KMS-11 (cell line): ENCODE measurements at regions not wholly inside any gene's neighbourhood (a gene's known extent, or its start where the extent isn't known, plus 50 kb on each side); places are given as distances from the start of the nearest gene placed in this dataset.

Experiments
- H2AFZ ChIP-seq: fragments of 200-600 bp; sonication (generic); 2 replicates; pipeline ENCODE4 v1.6.1; 2016; ENCODE audit warnings: antibody characterized with exemption, mixed run types, low read depth
- H3K27ac ChIP-seq: fragments of 200-600 bp; sonication (generic); 2 replicates; pipeline ENCODE4 v1.6.1; 2016; ENCODE audit warnings: mild to moderate bottlenecking, mixed run types
- H3K27me3 ChIP-seq: fragments of 200-600 bp; sonication (generic); 2 replicates; pipeline ENCODE4 v1.6.1; 2017; ENCODE audit warnings: mild to moderate bottlenecking, low read depth, mixed run types, moderate library complexity; ENCODE audit not compliant: insufficient read depth
- H3K36me3 ChIP-seq: fragments of 200-600 bp; sonication (generic); 2 replicates; pipeline ENCODE4 v1.6.1; 2017; ENCODE audit warnings: mild to moderate bottlenecking, mixed run types; ENCODE audit not compliant: insufficient read depth
- H3K4me1 ChIP-seq: fragments of 200-600 bp; sonication (generic); 2 replicates; pipeline ENCODE4 v1.6.1; 2016; ENCODE audit warnings: mild to moderate bottlenecking, low read depth, mixed run types; ENCODE audit not compliant: poor library complexity, severe bottlenecking
- H3K4me2 ChIP-seq: fragments of 200-600 bp; sonication (generic); 2 replicates; pipeline ENCODE4 v1.7.0; 2016; ENCODE audit warnings: mild to moderate bottlenecking, mixed run types
- H3K4me3 ChIP-seq: fragments of 200-600 bp; sonication (generic); IDR thresholded peaks from 2 replicates; pipeline ENCODE4 v1.6.1; 2017; ENCODE audit warnings: low read depth, low read length, mixed read lengths; ENCODE audit not compliant: insufficient read depth
- H3K79me2 ChIP-seq: fragments of 200-600 bp; sonication (generic); 2 replicates; pipeline ENCODE4 v1.6.1; 2016; ENCODE audit warnings: low read depth, mixed run types; ENCODE audit not compliant: insufficient read depth
- H3K9ac ChIP-seq: fragments of 200-600 bp; sonication (generic); 2 replicates; pipeline ENCODE4 v1.6.1; 2016; ENCODE audit warnings: mild to moderate bottlenecking, mixed run types
- H4K20me1 ChIP-seq: fragments of 200-600 bp; sonication (generic); 2 replicates; pipeline ENCODE4 v1.6.1; 2016; ENCODE audit warnings: mild to moderate bottlenecking, mixed run types; ENCODE audit not compliant: insufficient read depth
- TF ChIP-seq, protein P1 (sequence below): fragments of 200-600 bp; sonication (generic); conservative IDR thresholded peaks from 2 replicates; pipeline ENCODE4 v1.6.1; 2017; ENCODE audit warnings: low read depth, mild to moderate bottlenecking, antibody characterized with exemption, low read length, moderate library complexity, mixed read lengths

DNA sequence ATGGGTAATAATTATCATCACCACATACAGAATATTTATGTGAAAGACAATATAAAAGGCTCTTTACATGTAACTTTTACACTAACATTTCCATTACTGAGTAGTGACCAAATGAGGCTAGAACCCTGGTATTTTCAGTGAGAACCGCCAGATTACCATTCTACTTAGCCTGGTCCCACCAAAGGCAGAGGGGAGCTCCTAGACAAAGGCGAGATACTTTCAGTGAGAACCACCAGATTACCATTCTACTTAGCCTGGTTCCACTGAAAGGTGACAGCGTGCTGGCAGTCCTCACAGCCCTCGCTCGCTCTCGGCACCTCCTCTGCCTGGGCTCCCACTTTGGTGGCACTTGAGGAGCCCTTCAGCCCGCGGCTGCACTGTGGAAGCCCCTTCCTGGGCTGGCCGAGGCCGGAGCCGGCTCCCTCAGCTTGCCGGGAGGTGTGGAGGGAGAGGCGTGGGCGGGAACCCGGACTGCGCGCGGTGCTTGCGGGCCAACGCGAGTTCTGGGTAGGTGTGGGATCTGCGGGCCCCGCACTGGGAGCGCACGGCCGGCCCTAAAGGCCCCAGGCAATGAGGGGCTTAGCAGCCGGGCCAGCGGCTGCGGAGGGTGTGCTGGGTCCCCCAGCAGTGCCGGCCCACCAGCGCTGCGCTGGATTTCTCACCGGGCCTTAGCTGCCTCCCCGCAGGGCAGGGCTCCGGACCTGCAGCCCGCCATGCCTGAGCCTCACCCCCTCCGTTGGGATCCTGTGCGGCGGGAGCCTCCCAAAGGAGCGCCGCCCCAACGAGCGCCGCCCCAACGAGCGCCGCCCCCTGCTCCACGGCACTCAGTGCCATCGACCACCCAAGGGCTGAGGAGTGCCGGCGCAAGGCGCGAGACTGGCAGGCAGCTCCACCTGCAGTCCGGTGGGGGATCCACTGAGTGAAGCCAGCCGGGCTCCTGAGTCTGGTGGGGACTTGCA lies 1276.1 kb downstream of the PCDH7 start:
- Histone ChIP-seq H3K9ac (no peak overlapping the region), H2AFZ (no peak overlapping the region), H3K4me3 (no peak overlapping the region), H3K27ac (no peak overlapping the region), H3K27me3 (no peaks in the 10 kb centered on the region), H3K36me3 (no peaks in the 10 kb centered on the region), H3K4me2 (no peak overlapping the region), H4K20me1 (no peaks in the 10 kb centered on the region), H3K4me1 (no peaks in the 10 kb centered on the region), H3K79me2 (no peaks in the 10 kb centered on the region)
- TF ChIP-seq, protein P1, sequence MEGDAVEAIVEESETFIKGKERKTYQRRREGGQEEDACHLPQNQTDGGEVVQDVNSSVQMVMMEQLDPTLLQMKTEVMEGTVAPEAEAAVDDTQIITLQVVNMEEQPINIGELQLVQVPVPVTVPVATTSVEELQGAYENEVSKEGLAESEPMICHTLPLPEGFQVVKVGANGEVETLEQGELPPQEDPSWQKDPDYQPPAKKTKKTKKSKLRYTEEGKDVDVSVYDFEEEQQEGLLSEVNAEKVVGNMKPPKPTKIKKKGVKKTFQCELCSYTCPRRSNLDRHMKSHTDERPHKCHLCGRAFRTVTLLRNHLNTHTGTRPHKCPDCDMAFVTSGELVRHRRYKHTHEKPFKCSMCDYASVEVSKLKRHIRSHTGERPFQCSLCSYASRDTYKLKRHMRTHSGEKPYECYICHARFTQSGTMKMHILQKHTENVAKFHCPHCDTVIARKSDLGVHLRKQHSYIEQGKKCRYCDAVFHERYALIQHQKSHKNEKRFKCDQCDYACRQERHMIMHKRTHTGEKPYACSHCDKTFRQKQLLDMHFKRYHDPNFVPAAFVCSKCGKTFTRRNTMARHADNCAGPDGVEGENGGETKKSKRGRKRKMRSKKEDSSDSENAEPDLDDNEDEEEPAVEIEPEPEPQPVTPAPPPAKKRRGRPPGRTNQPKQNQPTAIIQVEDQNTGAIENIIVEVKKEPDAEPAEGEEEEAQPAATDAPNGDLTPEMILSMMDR = no peak

GRCh38 chr4:31998807-31999206 lies 1278.6 kb downstream of the PCDH7 start:
- H2AFZ ChIP-seq = no peak overlapping the region
- H3K79me2 ChIP-seq = no peaks in the 10 kb centered on the region
- H4K20me1 ChIP-seq = no peaks in the 10 kb centered on the region
- H3K4me3 ChIP-seq = no peak overlapping the region
- no peak overlapping the region for H3K27ac ChIP-seq
- H3K9ac ChIP-seq = no peak overlapping the region
- H3K36me3 ChIP-seq = no peaks in the 10 kb centered on the region
- H3K27me3 ChIP-seq = no peaks in the 10 kb centered on the region
- TF ChIP-seq, protein P1 = no peak
- no peaks in the 10 kb centered on the region for H3K4me1 ChIP-seq
- H3K4me2 ChIP-seq = no peak overlapping the region

DNA sequence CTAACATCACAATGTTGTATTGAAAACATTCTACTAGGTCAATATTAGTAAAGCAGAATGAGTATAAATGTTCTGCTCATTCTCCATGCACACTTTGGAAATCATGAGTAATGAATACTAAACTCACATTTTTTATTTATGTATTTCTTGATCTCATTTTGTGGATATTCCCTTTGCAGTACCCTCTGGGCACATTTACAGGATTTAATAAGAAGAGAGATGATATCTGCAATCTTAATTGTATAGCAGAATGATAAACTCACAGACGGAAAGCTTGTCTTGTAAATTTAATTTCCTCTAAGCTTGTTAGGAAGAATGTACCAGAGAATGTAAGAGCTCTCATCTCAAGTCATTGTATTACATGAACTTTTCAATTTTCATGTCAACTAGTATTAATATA lies 1279.7 kb downstream of the PCDH7 start:
- H3K4me3 ChIP-seq = no peak overlapping the region
- no peaks in the 10 kb centered on the region for H4K20me1 ChIP-seq
- no peak overlapping the region for H3K27ac ChIP-seq
- H3K9ac ChIP-seq = no peak overlapping the region
- no peak overlapping the region for H2AFZ ChIP-seq
- H3K4me2 ChIP-seq = no peak overlapping the region
- no peaks in the 10 kb centered on the region for H3K4me1 ChIP-seq
- H3K79me2 ChIP-seq = no peaks in the 10 kb centered on the region
- no peaks in the 10 kb centered on the region for H3K36me3 ChIP-seq
- TF ChIP-seq, protein P1 = no peak
- no peaks in the 10 kb centered on the region for H3K27me3 ChIP-seq

GRCh38 chr4:32000846-32001488 lies 1280.8 kb downstream of the PCDH7 start:
- Histone ChIP-seq H3K27me3 (no peaks in the 10 kb centered on the region), H3K9ac (no peak overlapping the region), H3K79me2 (no peaks in the 10 kb centered on the region), H3K4me1 (no peaks in the 10 kb centered on the region), H2AFZ (no peak overlapping the region), H3K36me3 (no peaks in the 10 kb centered on the region), H3K4me2 (no peak overlapping the region), H4K20me1 (no peaks in the 10 kb centered on the region), H3K4me3 (no peak overlapping the region), H3K27ac (no peak overlapping the region)
- TF ChIP-seq, protein P1 = no peak
